Pulmonary artery endothelial cell (primary cell): ENCODE measurements at regions not wholly inside any gene's neighbourhood (a gene's known extent, or its start where the extent isn't known, plus 50 kb on each side); places are given as distances from the start of the nearest gene placed in this dataset.

Experiments used
- DNase-seq: peaks from one replicate; pipeline ENCODE4 v3.0.0-alpha.2; 2011; ENCODE audit warnings: low read depth, low spot score

DNA sequence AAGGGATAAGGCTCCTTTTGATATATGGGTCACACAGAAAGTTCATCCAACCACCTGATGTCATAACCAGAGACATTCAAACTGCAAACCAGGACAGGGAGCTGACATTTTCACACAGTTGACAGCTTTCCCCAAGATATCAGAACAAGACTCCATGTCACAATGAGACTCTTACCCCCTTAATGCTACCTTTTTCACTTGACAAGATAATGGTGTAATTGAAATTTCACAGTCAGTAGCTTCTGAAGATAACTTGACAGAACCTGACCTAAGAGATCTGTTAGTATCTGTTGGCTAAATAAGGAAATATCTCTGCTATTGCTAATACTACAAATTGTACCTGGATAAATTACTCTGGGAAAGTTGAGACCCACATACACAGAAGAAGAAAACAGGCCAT, 187.3 kb downstream of the C12orf50 start:
- DNase-seq = no peak

DNA sequence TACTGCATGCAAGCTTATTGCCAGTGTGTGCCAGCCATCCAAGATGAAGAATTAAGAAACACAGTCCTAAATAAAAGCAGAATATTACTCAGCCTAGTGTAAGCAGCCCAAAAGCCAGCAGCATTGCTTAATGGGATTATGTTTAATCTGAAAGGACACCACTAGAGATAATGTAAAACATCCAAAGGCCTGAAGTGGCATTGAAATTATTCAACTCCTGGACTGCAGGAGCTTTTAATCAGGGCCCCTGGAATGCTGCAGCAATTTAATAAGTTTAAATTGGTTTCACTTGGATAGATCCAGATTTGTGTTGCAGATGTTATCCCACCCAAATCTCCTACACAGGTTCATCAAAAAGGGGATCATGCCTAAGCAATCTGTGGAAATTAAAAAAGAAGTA, 193.0 kb downstream of the C12orf50 start:
- DNase-seq = no peak

DNA sequence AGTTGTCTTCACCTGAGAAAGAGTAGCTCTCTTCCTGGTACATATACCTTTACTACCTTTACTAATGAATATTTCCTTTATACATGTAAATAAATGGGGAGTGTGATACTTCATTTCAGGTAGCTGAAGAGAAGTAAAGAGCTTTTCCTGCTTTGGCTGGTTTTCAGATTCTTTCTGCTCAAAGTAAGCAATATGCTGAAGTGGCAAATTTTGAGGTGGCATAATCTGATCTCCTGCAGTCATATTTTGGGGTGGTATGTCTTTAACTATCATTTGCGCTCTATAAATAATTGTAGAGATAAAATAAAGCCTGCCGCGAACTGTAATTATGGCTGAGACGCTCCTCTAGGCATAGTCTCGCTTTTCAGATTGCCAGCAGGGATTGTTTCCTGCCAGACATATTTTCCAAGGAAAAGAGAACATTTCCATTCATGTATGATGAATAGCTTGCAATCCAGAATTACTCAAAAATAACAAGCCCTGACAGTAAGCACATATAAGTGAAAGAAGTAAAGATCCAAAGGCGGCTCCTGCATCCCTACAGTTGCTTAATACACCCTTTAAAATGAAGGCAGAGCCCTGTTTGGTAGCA, 200.7 kb downstream of the C12orf50 start:
- DNase-seq = peak; percentile 36

DNA sequence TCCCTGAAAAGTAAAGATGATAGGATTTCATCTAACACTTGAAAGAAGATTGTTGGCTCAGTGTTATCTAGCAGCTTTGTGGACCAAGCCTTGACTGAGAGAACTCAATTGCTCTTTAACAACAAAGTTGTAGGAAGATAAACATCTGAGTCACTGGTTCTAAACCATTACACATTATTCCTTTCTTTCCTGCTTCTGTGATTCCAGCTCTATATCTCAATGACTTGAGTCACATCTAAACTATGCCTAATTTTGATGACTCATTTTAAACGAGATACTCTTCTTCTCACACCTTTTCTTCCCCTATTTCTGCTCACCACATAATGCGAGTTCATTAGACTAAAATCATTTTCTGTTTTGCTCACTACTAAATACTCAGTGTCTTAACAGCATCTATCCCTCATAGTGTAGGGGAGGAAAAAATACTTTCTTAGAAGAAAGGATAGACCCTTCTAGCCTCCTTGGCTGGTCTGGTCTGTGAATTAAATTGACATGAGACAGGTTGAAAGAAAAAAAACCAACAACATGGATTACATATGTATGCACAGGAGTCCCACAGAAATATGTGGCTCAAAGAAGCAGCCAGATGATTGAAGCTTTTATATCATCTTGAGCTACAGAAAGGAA, 201.4 kb downstream of the C12orf50 start:
- peak; percentile 64 for DNase-seq

DNA sequence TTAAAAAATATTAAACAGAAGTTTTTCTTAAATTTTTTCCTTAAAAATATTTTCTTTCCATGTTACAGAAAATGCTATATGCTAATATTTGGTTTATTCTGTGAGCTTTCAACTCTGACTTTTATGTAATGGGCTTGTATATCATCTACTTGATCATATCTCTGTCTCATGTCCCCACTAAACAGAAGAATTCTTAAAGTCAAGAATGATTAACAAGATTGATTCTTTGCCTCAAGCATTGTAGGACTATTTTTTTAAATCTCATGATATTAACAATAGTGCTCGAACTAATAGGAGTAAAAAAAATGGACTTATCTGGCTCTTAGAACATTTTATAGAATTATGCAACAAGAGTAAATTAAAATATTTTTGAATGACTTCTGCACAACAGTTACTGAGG, 206.3 kb downstream of the C12orf50 start:
- DNase-seq = no peak

DNA sequence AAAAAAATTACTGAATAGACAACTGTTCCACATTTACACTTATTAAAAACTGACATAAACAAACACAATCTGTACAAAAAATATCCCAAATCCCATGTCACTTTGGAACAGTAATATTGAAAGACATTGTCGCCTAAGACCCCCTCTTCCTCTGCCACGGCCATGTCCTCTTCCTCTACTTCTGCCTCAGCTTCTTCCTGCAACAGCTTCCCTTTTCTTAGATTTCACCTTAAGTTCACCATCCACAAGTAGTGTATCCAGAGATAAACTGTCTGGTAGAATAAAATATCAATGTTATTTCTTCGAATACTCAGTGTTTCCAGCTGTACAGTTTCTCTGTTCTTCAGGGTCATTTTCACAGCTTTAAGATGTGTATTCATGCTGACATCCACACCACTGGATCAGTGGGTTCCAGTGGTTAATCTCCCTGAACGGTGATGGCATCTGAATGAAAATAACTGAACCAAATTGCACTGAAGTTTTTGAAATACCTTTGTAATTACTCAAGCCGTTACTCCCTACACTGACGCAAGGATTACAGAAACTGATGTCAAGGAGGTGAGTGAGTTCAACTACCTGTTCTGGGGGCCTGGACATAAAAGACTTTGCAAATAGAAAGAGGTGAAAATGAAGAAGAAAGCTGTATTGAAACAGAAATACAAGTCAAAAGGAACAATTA, 208.5 kb downstream of the C12orf50 start:
- no peak for DNase-seq

DNA sequence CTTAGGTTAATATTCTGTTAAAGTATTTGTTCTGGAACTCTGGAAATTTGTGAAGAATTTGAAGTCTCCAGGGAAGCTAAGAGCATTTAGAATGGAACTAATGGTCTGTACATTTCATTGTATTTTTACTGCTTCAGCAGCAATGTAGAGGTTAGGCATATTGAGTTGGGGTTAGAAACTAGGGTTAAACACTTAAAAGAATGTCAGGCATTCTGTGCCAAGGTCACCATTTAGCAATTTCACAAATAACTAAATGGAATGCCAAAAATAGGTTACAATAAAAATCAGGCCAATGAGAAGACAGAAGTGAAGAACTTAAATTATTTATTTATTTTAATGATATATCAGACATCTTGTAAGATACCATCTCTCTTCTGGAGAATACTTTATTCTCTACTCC, 210.8 kb downstream of the C12orf50 start:
- no peak for DNase-seq

DNA sequence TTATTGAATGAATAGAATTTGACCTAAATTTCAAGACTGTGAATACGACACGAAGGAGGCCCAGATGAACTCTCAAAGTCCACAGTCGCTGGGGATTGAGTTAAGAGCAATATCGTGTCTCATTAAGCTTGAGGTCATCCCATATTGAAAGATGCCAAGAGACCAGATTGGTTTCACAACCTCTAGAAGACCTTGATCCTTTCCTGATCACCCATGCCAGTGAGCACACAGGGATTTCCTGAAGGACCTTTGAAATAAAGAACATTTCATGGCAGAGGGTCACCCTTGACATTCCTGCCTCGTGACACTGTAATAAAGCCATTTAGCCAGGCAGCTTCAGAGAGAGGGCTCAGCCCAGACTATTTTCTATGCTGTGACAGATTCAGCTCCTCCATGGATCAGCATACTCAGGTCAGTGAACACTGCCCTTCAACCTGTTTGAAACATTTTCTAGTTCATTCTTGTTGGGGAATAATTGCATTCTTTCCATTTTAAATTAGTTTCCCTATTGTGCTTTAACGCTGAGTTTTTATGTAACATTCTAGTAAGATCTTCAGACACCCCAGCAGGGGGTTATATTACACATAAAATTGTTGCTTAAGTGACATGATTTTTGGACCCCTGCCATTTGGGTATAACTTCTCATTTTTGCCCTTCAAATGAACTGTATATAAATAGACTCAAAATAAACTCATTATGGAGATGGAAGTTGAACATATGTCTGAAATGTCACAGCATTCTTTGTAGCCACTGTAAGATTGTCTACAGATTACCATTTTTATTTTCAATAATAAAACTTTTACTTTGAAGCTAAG, 213.2 kb downstream of the C12orf50 start:
- no peak for DNase-seq

DNA sequence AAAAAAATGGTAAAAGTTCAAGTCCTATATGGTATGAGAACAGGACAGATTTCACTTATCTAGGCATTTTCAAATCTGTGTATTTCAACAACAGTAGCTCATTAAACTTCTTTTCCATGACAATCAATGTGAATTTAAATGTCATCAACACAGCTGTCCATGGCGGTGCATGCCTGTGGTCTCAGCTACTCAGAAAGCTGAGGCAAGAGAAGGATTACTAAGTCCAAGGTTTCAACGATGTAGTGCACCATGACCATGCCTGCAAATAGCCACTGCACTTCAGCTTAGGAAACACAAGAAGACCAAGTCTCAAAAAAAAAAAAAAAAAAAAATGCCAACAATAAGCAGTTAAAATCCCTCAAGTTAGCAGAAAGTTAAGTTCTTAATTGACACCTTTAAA, 214.6 kb downstream of the C12orf50 start:
- no peak for DNase-seq

DNA sequence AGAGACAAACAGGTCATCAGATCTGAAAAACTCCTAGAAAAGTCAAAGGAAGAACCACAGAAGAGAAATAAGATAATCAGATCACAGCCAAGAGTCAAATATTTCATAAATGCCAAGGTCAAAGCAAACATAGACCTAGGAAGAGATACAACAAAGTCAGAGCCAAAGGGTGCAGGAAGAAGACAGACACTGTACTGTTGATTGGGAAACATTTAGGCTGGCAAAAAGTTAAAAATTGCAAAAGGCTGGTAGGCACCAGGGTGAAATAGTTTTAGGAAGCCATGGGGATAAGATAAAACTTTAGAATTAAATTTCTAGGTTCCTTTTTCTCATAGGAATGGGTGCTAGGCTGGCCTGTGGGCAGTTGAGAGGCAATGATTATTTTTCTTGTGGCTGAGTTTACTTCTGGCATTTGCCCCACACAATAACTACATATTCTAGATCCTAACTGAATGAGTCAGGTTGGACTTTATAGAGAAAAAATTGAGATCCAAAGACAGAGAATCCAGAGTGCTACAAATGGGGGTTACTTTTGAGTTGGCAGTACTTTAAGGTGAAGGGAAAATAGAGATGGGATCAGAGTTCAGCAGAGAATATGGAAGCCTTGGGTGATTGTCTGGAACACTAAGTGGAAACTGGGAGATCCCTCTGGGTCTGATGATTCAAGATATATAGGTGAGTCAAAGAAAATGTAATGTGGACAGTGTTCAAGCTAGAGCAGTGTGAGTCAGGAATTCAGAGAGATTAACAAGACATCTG, 215.5 kb downstream of the C12orf50 start:
- no peak for DNase-seq

DNA sequence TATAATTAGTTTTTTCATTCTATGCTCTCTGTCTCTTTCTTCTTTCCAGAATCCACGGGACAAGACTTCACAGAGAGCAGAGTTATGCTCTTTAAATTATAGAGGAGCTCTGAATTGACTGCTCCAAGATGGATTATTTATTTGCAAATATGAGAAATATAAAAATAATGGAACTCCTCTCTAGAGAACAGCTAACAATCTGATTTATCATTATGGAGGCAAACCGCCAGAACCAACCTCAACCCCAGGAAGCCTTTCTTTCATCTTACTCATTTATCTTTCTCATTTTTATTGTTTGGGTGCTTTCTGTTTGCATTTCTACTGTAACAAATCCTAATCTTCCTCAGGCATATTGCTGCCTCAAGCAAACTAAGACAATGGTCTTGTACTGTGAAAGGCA, 216.5 kb downstream of the C12orf50 start:
- no peak for DNase-seq

DNA sequence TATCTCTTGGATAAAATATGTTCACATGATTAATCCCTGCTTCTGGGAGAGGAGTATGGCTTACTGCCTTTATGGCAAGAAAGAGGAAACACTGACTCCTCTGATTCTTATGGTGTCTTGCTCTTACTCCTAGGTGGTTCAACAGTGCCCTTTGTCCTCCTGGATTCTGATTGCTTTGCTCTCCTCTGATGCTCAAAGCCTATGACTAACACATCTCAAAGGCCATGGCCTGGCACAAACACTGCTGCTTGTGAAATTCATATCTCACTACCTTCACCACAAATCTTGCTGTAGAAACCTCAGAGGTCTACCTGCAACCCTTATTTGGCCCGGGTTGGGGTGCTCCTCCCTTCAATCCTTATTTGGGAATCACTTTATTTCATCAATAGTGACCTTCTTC, 217.2 kb downstream of the C12orf50 start:
- DNase-seq = no peak

DNA sequence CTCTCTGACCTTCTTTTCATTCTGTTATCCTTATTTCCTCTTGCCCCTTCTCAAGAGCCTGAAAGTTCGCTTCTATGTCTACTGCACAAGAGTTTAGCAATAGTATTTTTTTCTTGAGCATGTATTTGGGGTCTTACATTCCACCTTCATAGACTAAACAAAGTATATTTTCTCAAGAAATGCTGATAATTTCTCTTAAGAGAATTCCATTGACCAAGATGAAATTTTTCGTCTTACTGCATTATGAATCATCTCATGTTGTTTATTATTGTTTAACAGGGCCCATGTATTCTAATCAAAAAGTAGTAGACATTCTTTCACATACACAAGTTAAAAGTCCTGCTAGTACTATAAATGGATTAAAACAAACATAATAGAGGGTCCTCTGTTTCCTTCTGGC, 219.3 kb downstream of the C12orf50 start:
- DNase-seq = no peak

DNA sequence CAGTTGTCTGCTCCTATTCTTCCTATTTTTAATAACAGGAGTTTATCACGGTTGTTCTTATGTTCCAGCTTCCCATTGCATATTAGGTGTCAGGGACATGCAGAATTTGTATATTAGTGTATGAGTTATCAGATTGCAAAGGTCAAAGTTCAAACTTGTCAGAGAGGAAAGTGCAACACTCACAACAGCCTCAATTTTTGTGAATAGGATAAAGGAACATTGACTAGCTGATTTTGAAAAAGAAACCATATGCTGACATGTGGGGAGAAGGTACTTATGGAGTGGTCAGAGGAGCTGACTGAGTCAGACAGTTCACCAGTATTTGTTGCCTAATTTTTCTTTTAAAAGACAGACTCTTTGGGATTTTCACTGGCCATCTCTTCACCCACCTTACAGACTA, 222.1 kb downstream of the C12orf50 start:
- DNase-seq = no peak

DNA sequence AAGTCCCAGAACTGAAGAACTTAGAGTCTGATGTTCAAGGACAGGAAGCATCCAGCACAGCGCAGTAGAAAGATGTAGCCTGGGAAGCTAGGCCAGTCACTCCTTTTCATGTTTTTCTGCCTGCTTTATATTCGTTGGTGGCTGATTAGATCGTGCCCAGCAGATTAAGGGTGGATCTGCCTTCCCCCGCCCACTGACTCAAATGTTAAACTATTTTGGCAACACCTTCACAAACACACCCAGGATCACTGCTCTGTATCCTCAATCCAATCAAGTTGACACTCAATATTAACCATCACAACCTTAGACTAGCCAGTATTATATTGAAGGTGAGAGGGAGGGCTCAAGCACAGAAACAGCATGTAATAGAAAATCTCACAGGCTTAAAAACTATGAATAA, 222.9 kb downstream of the C12orf50 start:
- no peak for DNase-seq

DNA sequence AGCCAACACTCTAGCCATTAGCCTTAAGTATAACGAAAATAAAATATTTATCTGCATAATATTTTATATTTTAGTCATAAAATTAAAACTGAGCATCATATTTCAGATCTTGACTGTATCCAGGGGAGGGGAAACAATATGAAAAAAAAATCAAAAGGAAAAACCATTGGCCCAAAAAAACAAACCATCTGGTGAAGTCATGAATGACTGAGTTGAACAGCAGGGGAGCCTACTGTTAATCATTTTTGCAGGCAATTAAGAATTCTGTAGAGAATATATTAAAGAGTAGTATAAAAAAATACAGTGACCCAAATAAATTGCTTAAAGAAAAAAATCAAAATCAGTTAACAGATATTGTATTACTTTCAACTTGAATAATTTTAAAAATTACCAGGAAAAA, 224.8 kb downstream of the C12orf50 start:
- no peak for DNase-seq

DNA sequence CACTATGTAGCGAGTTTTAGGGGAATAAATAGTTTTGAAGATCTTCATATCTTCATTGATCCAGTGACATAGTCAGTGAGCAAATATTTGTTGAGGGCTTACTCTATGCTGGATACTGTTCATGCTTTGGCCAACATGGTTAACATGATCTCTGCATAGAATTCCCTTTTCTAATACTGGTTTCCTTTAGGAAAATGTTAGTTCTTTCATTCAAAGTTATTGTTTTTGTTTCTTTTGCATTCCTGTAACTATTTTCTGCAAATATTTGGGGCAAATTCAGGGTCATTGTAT, 226.5 kb downstream of the C12orf50 start:
- no peak for DNase-seq

DNA sequence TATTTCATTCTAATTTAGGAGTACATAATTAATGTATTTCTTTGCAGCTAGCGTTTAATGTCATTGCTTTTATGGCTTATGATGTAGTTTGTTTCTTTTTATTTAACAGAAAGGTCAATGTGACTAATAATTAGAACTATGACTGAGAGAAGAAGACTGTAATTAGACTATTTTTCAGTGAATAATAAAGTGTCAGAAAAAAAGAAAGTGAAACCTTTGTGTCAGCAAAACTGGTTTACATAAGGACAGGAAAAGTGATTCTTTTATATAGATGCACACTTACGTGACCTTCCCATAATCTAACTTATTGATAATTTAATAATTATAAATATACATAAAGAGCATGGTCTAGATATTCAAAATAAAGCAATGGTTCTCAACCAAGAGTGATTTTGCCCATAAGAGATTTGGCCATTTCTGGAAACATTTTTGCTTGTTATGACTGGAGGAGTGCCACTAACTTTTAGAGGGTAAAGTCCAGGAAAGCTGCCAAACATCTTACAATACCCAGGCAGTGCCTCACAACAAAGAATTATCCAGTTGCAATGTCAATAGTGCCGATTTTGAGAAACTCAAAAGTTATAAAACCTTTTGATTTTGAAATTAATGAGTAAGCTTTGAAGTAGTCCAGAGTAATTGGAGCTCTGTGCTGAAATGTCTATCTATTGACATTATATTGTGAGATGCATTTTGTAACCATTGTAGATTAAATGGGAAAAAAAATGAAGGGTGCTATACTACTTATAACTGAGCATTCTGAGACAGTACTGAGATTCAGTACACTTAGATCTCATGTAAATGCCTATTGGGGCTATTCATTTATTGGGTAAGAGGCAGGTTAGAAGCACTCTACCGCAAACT, 227.1 kb downstream of the C12orf50 start:
- peak; percentile 17 for DNase-seq

DNA sequence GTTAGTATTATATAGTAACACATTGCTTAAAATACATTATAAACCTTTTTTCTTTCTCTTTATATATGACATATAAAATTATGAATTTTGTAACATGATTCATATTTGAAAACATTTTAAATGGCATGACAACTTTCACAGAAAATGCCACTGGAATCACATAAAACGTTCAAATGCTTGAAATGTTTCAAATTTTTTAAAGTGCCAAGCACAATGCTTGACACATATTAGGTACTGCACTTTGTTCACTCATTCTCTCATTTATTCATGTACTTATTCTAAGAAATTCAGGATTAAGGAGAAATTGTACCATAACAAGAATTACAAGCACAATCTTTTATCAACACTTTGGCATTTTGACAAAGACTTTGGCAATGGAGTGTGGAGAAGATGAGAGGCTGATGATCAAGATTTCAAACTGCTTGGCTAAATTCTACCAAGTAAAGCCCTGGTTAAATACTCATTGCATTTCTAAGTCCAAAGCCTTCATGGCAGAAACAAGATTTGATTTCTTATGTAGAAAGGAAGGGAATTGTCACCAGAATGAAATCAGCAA, 232.2 kb downstream of the C12orf50 start:
- no peak for DNase-seq

DNA sequence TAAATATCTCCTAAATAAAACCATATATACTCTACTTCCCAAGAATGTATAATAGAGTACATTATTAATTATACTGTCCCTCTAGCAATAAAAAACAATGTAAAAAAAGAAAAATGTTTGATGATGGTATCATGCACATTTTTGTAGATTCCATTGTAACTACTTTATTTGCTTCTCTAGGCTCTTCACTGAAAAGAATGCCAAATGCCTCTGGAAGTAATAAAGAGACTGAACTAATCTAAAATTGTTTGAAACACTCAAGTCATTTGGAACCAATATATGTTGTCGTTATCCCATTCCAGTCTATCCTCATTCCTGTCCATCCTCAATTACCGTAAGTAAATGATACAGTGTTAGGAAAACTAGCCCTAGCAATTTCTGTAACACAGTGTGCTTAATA, 233.6 kb downstream of the C12orf50 start:
- no peak for DNase-seq

DNA sequence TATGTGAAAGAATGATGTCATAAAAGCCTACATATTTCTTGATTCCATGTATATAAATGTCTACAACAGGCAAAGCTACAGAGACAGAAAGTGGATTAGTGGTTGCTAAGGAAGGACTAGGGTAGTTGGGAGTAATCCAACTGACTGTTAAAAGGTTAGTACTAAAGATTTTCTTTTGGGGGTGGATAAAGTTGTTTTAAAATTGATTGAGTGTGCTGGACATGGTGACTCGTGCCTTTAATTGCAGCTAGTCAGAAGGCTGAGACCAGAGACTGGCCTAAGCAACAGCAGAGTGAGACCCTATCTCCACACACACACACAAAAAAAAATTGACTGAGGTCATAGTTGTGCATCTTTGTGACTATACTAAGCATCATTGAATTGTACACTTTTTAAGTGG, 234.3 kb downstream of the C12orf50 start:
- no peak for DNase-seq
